SK-N-SH treated with all-trans-retinoic acid at 6 μM for 48 hours (cell line): ENCODE measurements at regions not wholly inside any gene's neighbourhood (a gene's known extent, or its start where the extent isn't known, plus 50 kb on each side); places are given as distances from the start of the nearest gene placed in this dataset.

Experiments
- ATAC-seq: fragments of 200-7000 bp; cut with Tn5 transposase; 3 replicates; pipeline ENCODE4 v1.9.1; 2020; ENCODE audit warnings: mild to moderate bottlenecking, moderate library complexity
- BACH2 ChIP-seq: fragments of 250-450 bp; sonication (Bioruptor Pico); IDR thresholded peaks from 2 replicates; pipeline ENCODE4 v1.9.0; 2021; ENCODE audit warnings: mild to moderate bottlenecking, borderline replicate concordance
- CREB5 ChIP-seq: fragments of 250-450 bp; sonication (Bioruptor Pico); IDR thresholded peaks from 2 replicates; pipeline ENCODE4 v1.5.1; 2020; ENCODE audit warnings: low read depth, mild to moderate bottlenecking, moderate library complexity
- GLIS3 ChIP-seq: fragments of 250-450 bp; sonication (Bioruptor Pico); IDR thresholded peaks from 2 replicates; pipeline ENCODE4 v1.5.0; 2020; ENCODE audit warnings: mild to moderate bottlenecking, moderate library complexity
- ISL1 ChIP-seq: fragments of 250-450 bp; sonication (Bioruptor Pico); IDR thresholded peaks from 2 replicates; pipeline ENCODE4 v2.1.2; 2022; ENCODE audit warnings: mild to moderate bottlenecking, moderate library complexity
- OSR1 ChIP-seq: fragments of 250-450 bp; sonication (Bioruptor Pico); IDR thresholded peaks from 2 replicates; pipeline ENCODE4 v1.8.0; 2022; ENCODE audit warnings: moderate library complexity, mild to moderate bottlenecking, inconsistent platforms
- PPARA ChIP-seq: fragments of 250-450 bp; sonication (Bioruptor Pico); IDR thresholded peaks from 2 replicates; pipeline ENCODE4 v1.5.0; 2020; ENCODE audit warnings: mild to moderate bottlenecking, borderline replicate concordance
- RARB ChIP-seq: fragments of 250-450 bp; sonication (Bioruptor Pico); IDR thresholded peaks from 2 replicates; pipeline ENCODE4 v1.8.0; 2021; ENCODE audit warnings: mild to moderate bottlenecking, moderate library complexity
- TCF4 ChIP-seq: fragments of 250-450 bp; sonication (Bioruptor Pico); IDR thresholded peaks from 2 replicates; pipeline ENCODE4 v1.8.0; 2021; ENCODE audit warnings: mild to moderate bottlenecking, moderate library complexity, borderline replicate concordance
- ZFP3 ChIP-seq: fragments of 250-450 bp; sonication (Bioruptor Pico); IDR thresholded peaks from 2 replicates; pipeline ENCODE4 v1.5.0; 2020; ENCODE audit warnings: mild to moderate bottlenecking, moderate library complexity
- ZFP30 ChIP-seq: fragments of 450-650 bp; formaldehyde crosslinking; IDR thresholded peaks from 2 replicates; pipeline ENCODE4 v1.5.0; 2022; ENCODE audit warnings: mild to moderate bottlenecking, moderate library complexity
- ZNF565 ChIP-seq: fragments of 450-650 bp; formaldehyde crosslinking; conservative IDR thresholded peaks from 2 replicates; pipeline ENCODE4 v1.5.0; 2020; ENCODE audit warnings: low read depth, mild to moderate bottlenecking, moderate library complexity
- ZNF8 ChIP-seq: fragments of 450-650 bp; formaldehyde crosslinking; IDR thresholded peaks from 2 replicates; pipeline ENCODE4 v1.5.0; 2020; ENCODE audit warnings: mild to moderate bottlenecking, moderate library complexity
- TF ChIP-seq, protein P1 (sequence below): fragments of 250-450 bp; sonication (Bioruptor Pico); IDR thresholded peaks from 2 replicates; pipeline ENCODE4 v1.8.0; 2020; ENCODE audit warnings: mild to moderate bottlenecking, moderate library complexity, borderline replicate concordance
- TF ChIP-seq, protein P2 (sequence below): fragments of 250-450 bp; sonication (Bioruptor Pico); IDR thresholded peaks from 2 replicates; pipeline ENCODE4 v1.5.0; 2020; ENCODE audit warnings: mild to moderate bottlenecking, moderate library complexity
- TF ChIP-seq, protein P3 (sequence below): fragments of 250-450 bp; sonication (Bioruptor Pico); IDR thresholded peaks from 2 replicates; pipeline ENCODE4 v1.8.0; 2021; ENCODE audit warnings: low read depth, mild to moderate bottlenecking, moderate library complexity, borderline replicate concordance
- TF ChIP-seq, protein P4 (sequence below): fragments of 250-450 bp; sonication (Bioruptor Pico); IDR thresholded peaks from 2 replicates; pipeline ENCODE4 v1.5.1; 2021; ENCODE audit warnings: mild to moderate bottlenecking, moderate library complexity

- no peak for TF ChIP-seq TCF4 (CRISPR knock-in tag)
- TF ChIP-seq, protein P1, sequence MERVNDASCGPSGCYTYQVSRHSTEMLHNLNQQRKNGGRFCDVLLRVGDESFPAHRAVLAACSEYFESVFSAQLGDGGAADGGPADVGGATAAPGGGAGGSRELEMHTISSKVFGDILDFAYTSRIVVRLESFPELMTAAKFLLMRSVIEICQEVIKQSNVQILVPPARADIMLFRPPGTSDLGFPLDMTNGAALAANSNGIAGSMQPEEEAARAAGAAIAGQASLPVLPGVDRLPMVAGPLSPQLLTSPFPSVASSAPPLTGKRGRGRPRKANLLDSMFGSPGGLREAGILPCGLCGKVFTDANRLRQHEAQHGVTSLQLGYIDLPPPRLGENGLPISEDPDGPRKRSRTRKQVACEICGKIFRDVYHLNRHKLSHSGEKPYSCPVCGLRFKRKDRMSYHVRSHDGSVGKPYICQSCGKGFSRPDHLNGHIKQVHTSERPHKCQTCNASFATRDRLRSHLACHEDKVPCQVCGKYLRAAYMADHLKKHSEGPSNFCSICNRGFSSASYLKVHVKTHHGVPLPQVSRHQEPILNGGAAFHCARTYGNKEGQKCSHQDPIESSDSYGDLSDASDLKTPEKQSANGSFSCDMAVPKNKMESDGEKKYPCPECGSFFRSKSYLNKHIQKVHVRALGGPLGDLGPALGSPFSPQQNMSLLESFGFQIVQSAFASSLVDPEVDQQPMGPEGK (CRISPR knock-in tag) = no peak
- TF ChIP-seq ISL1 (CRISPR knock-in tag) = no peak
- TF ChIP-seq ZNF565 (CRISPR knock-in tag) = no peak
- TF ChIP-seq CREB5 (CRISPR knock-in tag) = no peak
- TF ChIP-seq ZNF8 = no peak
- TF ChIP-seq, protein P2, sequence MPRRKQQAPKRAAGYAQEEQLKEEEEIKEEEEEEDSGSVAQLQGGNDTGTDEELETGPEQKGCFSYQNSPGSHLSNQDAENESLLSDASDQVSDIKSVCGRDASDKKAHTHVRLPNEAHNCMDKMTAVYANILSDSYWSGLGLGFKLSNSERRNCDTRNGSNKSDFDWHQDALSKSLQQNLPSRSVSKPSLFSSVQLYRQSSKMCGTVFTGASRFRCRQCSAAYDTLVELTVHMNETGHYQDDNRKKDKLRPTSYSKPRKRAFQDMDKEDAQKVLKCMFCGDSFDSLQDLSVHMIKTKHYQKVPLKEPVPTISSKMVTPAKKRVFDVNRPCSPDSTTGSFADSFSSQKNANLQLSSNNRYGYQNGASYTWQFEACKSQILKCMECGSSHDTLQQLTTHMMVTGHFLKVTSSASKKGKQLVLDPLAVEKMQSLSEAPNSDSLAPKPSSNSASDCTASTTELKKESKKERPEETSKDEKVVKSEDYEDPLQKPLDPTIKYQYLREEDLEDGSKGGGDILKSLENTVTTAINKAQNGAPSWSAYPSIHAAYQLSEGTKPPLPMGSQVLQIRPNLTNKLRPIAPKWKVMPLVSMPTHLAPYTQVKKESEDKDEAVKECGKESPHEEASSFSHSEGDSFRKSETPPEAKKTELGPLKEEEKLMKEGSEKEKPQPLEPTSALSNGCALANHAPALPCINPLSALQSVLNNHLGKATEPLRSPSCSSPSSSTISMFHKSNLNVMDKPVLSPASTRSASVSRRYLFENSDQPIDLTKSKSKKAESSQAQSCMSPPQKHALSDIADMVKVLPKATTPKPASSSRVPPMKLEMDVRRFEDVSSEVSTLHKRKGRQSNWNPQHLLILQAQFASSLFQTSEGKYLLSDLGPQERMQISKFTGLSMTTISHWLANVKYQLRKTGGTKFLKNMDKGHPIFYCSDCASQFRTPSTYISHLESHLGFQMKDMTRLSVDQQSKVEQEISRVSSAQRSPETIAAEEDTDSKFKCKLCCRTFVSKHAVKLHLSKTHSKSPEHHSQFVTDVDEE = no peak
- no peak for TF ChIP-seq BACH2 (CRISPR knock-in tag)
- no peak for TF ChIP-seq GLIS3
- no peak for TF ChIP-seq RARB (CRISPR knock-in tag)
- ATAC-seq = no peak
Measured at GRCh38 chr3:65194047-65194714, 506.4 kb upstream of the ADAMTS9 start.

- no peak for TF ChIP-seq ZNF8
- no peak for ATAC-seq
Measured at GRCh38 chr3:65193531-65193930, 505.7 kb upstream of the ADAMTS9 start.

DNA sequence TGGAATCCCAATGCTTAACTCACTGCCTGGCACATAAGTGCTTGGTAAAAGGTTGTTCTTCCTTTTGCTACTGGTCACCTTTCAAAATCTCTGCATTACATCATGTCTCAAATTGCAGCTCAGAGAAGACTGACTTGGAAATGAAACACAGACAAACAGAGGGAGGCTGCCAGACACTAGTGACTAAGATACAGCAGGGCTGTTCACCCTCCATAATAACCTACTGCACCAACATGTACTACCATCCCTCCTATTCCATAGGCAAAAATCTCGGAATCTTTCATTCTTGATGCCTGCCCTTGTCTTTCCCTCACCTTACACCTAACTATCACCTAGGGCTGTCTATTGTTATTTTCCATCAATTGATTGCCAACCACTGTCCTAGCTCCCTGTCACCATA lies 502.3 kb upstream of the ADAMTS9 start:
- TF ChIP-seq ZNF8 = no peak
- TF ChIP-seq ZFP30 (CRISPR knock-in tag) = no peak
- TF ChIP-seq TCF4 (CRISPR knock-in tag) = no peak
- TF ChIP-seq, protein P3, sequence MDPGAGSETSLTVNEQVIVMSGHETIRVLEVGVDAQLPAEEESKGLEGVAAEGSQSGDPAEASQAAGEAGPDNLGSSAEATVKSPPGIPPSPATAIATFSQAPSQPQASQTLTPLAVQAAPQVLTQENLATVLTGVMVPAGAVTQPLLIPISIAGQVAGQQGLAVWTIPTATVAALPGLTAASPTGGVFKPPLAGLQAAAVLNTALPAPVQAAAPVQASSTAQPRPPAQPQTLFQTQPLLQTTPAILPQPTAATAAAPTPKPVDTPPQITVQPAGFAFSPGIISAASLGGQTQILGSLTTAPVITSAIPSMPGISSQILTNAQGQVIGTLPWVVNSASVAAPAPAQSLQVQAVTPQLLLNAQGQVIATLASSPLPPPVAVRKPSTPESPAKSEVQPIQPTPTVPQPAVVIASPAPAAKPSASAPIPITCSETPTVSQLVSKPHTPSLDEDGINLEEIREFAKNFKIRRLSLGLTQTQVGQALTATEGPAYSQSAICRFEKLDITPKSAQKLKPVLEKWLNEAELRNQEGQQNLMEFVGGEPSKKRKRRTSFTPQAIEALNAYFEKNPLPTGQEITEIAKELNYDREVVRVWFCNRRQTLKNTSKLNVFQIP = no peak
- TF ChIP-seq CREB5 (CRISPR knock-in tag) = no peak
- TF ChIP-seq ZFP3 = no peak
- no peak for TF ChIP-seq RARB (CRISPR knock-in tag)
- no peak for TF ChIP-seq GLIS3

DNA sequence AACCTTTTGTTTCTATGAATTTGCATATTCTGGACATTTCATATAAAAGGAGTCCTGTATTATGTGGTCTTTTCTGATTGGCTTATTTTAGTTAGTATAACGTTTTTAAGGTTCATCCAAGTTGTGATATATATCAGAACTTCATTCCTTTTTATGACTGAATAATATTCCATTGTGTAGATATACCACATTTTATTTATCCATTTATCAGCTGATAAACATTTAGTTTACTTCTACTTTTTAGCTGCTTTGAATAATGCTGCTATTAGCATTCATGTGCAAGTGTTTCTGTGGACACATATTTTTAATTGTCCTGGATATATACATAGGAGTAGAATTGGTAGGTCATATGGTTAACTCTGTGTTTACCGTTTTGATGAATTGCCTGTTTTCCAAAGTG lies 498.5 kb upstream of the ADAMTS9 start:
- TF ChIP-seq PPARA (no peak), OSR1 (CRISPR knock-in tag) (no peak), ZNF8 (peak; percentile 95), TCF4 (CRISPR knock-in tag) (no peak)
- TF ChIP-seq, protein P4, sequence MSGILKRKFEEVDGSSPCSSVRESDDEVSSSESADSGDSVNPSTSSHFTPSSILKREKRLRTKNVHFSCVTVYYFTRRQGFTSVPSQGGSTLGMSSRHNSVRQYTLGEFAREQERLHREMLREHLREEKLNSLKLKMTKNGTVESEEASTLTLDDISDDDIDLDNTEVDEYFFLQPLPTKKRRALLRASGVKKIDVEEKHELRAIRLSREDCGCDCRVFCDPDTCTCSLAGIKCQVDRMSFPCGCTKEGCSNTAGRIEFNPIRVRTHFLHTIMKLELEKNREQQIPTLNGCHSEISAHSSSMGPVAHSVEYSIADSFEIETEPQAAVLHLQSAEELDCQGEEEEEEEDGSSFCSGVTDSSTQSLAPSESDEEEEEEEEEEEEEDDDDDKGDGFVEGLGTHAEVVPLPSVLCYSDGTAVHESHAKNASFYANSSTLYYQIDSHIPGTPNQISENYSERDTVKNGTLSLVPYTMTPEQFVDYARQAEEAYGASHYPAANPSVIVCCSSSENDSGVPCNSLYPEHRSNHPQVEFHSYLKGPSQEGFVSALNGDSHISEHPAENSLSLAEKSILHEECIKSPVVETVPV (CRISPR knock-in tag) = no peak
- no peak for ATAC-seq

More for the DNA sequence above, 502.3 kb upstream of the ADAMTS9 start:
- no peak for ATAC-seq
